MM.1S (cell line): ENCODE measurements at regions not wholly inside any gene's neighbourhood (a gene's known extent, or its start where the extent isn't known, plus 50 kb on each side); places are given as distances from the start of the nearest gene placed in this dataset.

Experiments used
- DNase-seq: peaks from one replicate; pipeline ENCODE4 v3.0.0-alpha.2; 2015
- H2AFZ ChIP-seq: fragments of 300-600 bp; sonication (generic); 2 replicates; pipeline ENCODE4 v1.6.0; 2016; ENCODE audit warnings: antibody characterized with exemption, low read length
- H3F3A ChIP-seq: fragments of 300-600 bp; sonication (generic); 2 replicates; pipeline ENCODE4 v1.6.1; 2016; ENCODE audit warnings: mild to moderate bottlenecking, antibody characterized with exemption, low read length, moderate library complexity, mixed read lengths; ENCODE audit not compliant: insufficient read depth
- H3K27ac ChIP-seq: fragments of 300-600 bp; sonication (generic); 2 replicates; pipeline ENCODE4 v1.5.1; 2016; ENCODE audit warnings: mild to moderate bottlenecking, low read length
- H3K27me3 ChIP-seq: fragments of 300-600 bp; sonication (generic); replicated peaks from 2 replicates; pipeline ENCODE4 v1.6.0; 2016; ENCODE audit warnings: low read length; ENCODE audit not compliant: insufficient read depth
- H3K36me3 ChIP-seq: fragments of 300-600 bp; sonication (generic); replicated peaks from 2 replicates; pipeline ENCODE4 v1.6.1; 2016; ENCODE audit warnings: mild to moderate bottlenecking, low read length, mixed read lengths; ENCODE audit not compliant: insufficient read depth
- H3K4me1 ChIP-seq: fragments of 300-600 bp; sonication (generic); 2 replicates; pipeline ENCODE4 v1.6.1; 2016; ENCODE audit warnings: low read length, mixed read lengths
- H3K4me2 ChIP-seq: fragments of 300-600 bp; sonication (generic); 2 replicates; pipeline ENCODE4 v1.6.0; 2016; ENCODE audit warnings: low read depth, low read length
- H3K4me3 ChIP-seq: fragments of 300-600 bp; sonication (generic); 2 replicates; pipeline ENCODE4 v1.5.1; 2016; ENCODE audit warnings: low read length, mixed read lengths
- H3K79me2 ChIP-seq: fragments of 300-600 bp; sonication (generic); 2 replicates; pipeline ENCODE4 v1.6.1; 2016; ENCODE audit warnings: mixed run types, low read length, mixed read lengths
- H3K9ac ChIP-seq: fragments of 300-600 bp; sonication (generic); 2 replicates; pipeline ENCODE4 v1.6.1; 2016; ENCODE audit warnings: low read length, mixed read lengths
- H3K9me2 ChIP-seq: fragments of 300-600 bp; sonication (generic); replicated peaks from 2 replicates; pipeline ENCODE4 v1.6.1; 2016; ENCODE audit warnings: mild to moderate bottlenecking, low read length, mixed read lengths; ENCODE audit not compliant: insufficient read depth
- H3K9me3 ChIP-seq: fragments of 300-600 bp; sonication (generic); replicated peaks from 2 replicates; pipeline ENCODE4 v1.6.1; 2016; ENCODE audit warnings: mild to moderate bottlenecking, low read length, mixed read lengths; ENCODE audit not compliant: insufficient read depth
- H4K20me1 ChIP-seq: fragments of 300-600 bp; sonication (generic); 2 replicates; pipeline ENCODE4 v1.6.1; 2016; ENCODE audit warnings: mild to moderate bottlenecking, low read length, moderate library complexity, mixed read lengths; ENCODE audit not compliant: insufficient read depth
- CTCF ChIP-seq: fragments of 300-600 bp; sonication (generic); IDR thresholded peaks from 2 replicates; pipeline ENCODE4 v1.5.1; 2016; ENCODE audit warnings: antibody characterized with exemption, low read length, mixed read lengths
- EZH2 ChIP-seq: fragments of 300-600 bp; sonication (generic); optimal IDR thresholded peaks from 2 replicates; pipeline ENCODE3; 2017; ENCODE audit warnings: low read depth, mild to moderate bottlenecking, antibody characterized with exemption, low read length, mixed read lengths
- EZH2phosphoT487 ChIP-seq: fragments of 300-600 bp; sonication (generic); IDR thresholded peaks from 2 replicates; pipeline ENCODE4 v1.6.1; 2018; ENCODE audit warnings: antibody characterized with exemption, low read length

GRCh38 chr6:157760589-157761330 is 62.3 kb upstream of the SNX9 start:
- H3K4me2 ChIP-seq, result no peak overlapping the region
- peaks cover 18% of the 10 kb centered on the region for H3F3A ChIP-seq
- no peaks in the 10 kb centered on the region for H3K79me2 ChIP-seq
- no peak overlapping the region for H3K27ac ChIP-seq
- H2AFZ ChIP-seq, result no peak overlapping the region
- no peaks in the 10 kb centered on the region for H3K36me3 ChIP-seq
- H3K27me3 ChIP-seq, result no peaks in the 10 kb centered on the region
- H3K9me3 ChIP-seq, result no peaks in the 10 kb centered on the region
- no peak for TF ChIP-seq EZH2
- no peak for TF ChIP-seq CTCF
- TF ChIP-seq EZH2phosphoT487, result no peak
- H3K9ac ChIP-seq, result no peak overlapping the region
- peaks cover 24% of the 10 kb centered on the region for H3K4me1 ChIP-seq
- no peak overlapping the region for H3K4me3 ChIP-seq
- H4K20me1 ChIP-seq, result no peaks in the 10 kb centered on the region
- H3K9me2 ChIP-seq, result no peaks in the 10 kb centered on the region
- no peak for DNase-seq

GRCh38 chr6:157761331-157761921 is 61.6 kb upstream of the SNX9 start:
- Histone ChIP-seq H2AFZ (no peak overlapping the region), H3K9ac (no peak overlapping the region), H3K9me2 (no peaks in the 10 kb centered on the region), H3K9me3 (no peaks in the 10 kb centered on the region), H3F3A (peaks cover 18% of the 10 kb centered on the region), H3K27ac (no peak overlapping the region), H3K4me3 (no peak overlapping the region), H3K4me2 (no peak overlapping the region), H3K79me2 (no peaks in the 10 kb centered on the region), H3K36me3 (no peaks in the 10 kb centered on the region), H3K27me3 (no peaks in the 10 kb centered on the region), H3K4me1 (peaks cover 24% of the 10 kb centered on the region), H4K20me1 (no peaks in the 10 kb centered on the region)
- DNase-seq, result no peak
- TF ChIP-seq CTCF (no peak), EZH2phosphoT487 (no peak), EZH2 (no peak)

GRCh38 chr6:157761926-157762325 is 61.1 kb upstream of the SNX9 start:
- Histone ChIP-seq H4K20me1 (no peaks in the 10 kb centered on the region), H3K27ac (no peak overlapping the region), H3K9ac (no peak overlapping the region), H3F3A (peaks cover 18% of the 10 kb centered on the region), H3K4me3 (no peak overlapping the region), H3K9me2 (no peaks in the 10 kb centered on the region), H3K36me3 (no peaks in the 10 kb centered on the region), H3K27me3 (no peaks in the 10 kb centered on the region), H2AFZ (no peak overlapping the region), H3K4me2 (no peak overlapping the region), H3K4me1 (peaks cover 24% of the 10 kb centered on the region), H3K79me2 (no peaks in the 10 kb centered on the region), H3K9me3 (no peaks in the 10 kb centered on the region)
- DNase-seq, result no peak
- no peak for TF ChIP-seq CTCF
- no peak for TF ChIP-seq EZH2
- TF ChIP-seq EZH2phosphoT487, result no peak
